ENCODE measurements at regions not wholly inside any gene's neighbourhood (a gene's known extent, or its start where the extent isn't known, plus 50 kb on each side); places are given as distances from the start of the nearest gene placed in this dataset.

- TF ChIP-seq CTCF (IDR thresholded peaks at IDR 0.05) (no peak), EP300 (IDR thresholded peaks at IDR 0.05; ENCODE audit: low read depth) (no peak), POLR2A (IDR thresholded peaks at IDR 0.05) (no peak)
Observed at GRCh38 chr10:6938384-6938783, 358.3 kb upstream of the PRKCQ start.

Data from transverse colon (tissue), 3 donors.